Right atrium auricular region (tissue), 2 donors: ENCODE measurements at regions not wholly inside any gene's neighbourhood (a gene's known extent, or its start where the extent isn't known, plus 50 kb on each side); places are given as distances from the start of the nearest gene placed in this dataset.
A peak's percentile ranks its signal among the peaks of the same experiment; 100 is the strongest.

Source experiments
- DNase-seq: peaks from one replicate; pipeline ENCODE4 v3.0.0-alpha.2; 2019; ENCODE audit warnings: low spot score
- H3K27ac ChIP-seq, 2 donors: fragments of 200-600 bp; sonication (generic); 1 replicate in 1 of 2; 2 replicates in 1 of 2; pipeline ENCODE4 v1.5.1; 2016 to 2019
- H3K27me3 ChIP-seq, 2 donors: fragments of 200-600 bp; sonication (generic); one replicate each; pipeline versions ENCODE4 v1.5.1 to v1.6.0; 2017 to 2019
- H3K36me3 ChIP-seq: fragments of 200-600 bp; sonication (generic); one replicate; pipeline ENCODE4 v1.5.1; 2016
- H3K4me1 ChIP-seq, 2 donors: fragments of 200-600 bp; sonication (generic); one replicate each; pipeline versions ENCODE4 v1.5.1 to v1.6.0; 2017 to 2019
- H3K4me3 ChIP-seq, 2 donors: fragments of 200-600 bp; sonication (generic); 1 replicate in 1 of 2; 2 replicates in 1 of 2; pipeline ENCODE4 v1.5.1; 2017 to 2019; ENCODE audit warnings: mild to moderate bottlenecking in 1 of 2, moderate library complexity in 1 of 2
- H3K9me3 ChIP-seq, 2 donors: fragments of 200-600 bp; sonication (generic); one replicate each; pipeline ENCODE4 v1.5.1; 2019
- CTCF ChIP-seq, 2 donors: fragments of 200-600 bp; sonication (generic); IDR thresholded peaks; one replicate each; pipeline ENCODE4 v1.5.1; 2019; ENCODE audit warnings: antibody characterized with exemption in 2 of 2

GRCh38 chr13:47463726-47464125, 537.3 kb downstream of the SUCLA2 start:
- no peaks in the 10 kb centered on the region for H3K36me3 ChIP-seq
- no peak overlapping the region for H3K4me3 ChIP-seq
- no peak overlapping the region for H3K27ac ChIP-seq
- H3K27me3 ChIP-seq = no peaks in the 10 kb centered on the region
- DNase-seq = no peak
- H3K4me1 ChIP-seq = no peaks in the 10 kb centered on the region
- no peak for TF ChIP-seq CTCF (IDR thresholded peaks at IDR 0.05)
- no peaks in the 10 kb centered on the region for H3K9me3 ChIP-seq

GRCh38 chr13:47463002-47463401, 538.1 kb downstream of the SUCLA2 start:
- no peak for TF ChIP-seq CTCF (IDR thresholded peaks at IDR 0.05)

GRCh38 chr13:47461816-47462215, 539.3 kb downstream of the SUCLA2 start:
- no peak for DNase-seq
- TF ChIP-seq CTCF (IDR thresholded peaks at IDR 0.05) = no peak
- Histone ChIP-seq H3K27me3 (no peaks in the 10 kb centered on the region), H3K27ac (no peak overlapping the region), H3K36me3 (no peaks in the 10 kb centered on the region), H3K4me3 (no peak overlapping the region), H3K9me3 (no peaks in the 10 kb centered on the region), H3K4me1 (no peaks in the 10 kb centered on the region)

More at GRCh38 chr13:47463002-47463401, 538.1 kb downstream of the SUCLA2 start:
- Histone ChIP-seq H3K27me3 (no peaks in the 10 kb centered on the region), H3K9me3 (no peaks in the 10 kb centered on the region), H3K4me3 (no peak overlapping the region), H3K4me1 (no peaks in the 10 kb centered on the region), H3K27ac (no peak overlapping the region), H3K36me3 (no peaks in the 10 kb centered on the region)
- DNase-seq = no peak

- Histone ChIP-seq H3K36me3 (no peaks in the 10 kb centered on the region), H3K27ac (no peak overlapping the region), H3K4me1 (no peaks in the 10 kb centered on the region), H3K4me3 (no peak overlapping the region), H3K9me3 (no peaks in the 10 kb centered on the region), H3K27me3 (no peaks in the 10 kb centered on the region)
- no peak for DNase-seq
- TF ChIP-seq CTCF (IDR thresholded peaks at IDR 0.05) = peak in 1 of 2 donors; percentile 31
Observed at GRCh38 chr13:47459512-47459911, 541.6 kb downstream of the SUCLA2 start.

GRCh38 chr13:47457626-47458025, 543.4 kb downstream of the SUCLA2 start:
- Histone ChIP-seq H3K36me3 (no peaks in the 10 kb centered on the region), H3K27me3 (no peaks in the 10 kb centered on the region), H3K4me1 (no peaks in the 10 kb centered on the region), H3K4me3 (no peak overlapping the region), H3K27ac (no peak overlapping the region), H3K9me3 (no peaks in the 10 kb centered on the region)
- TF ChIP-seq CTCF (IDR thresholded peaks at IDR 0.05) = no peak
- no peak for DNase-seq

GRCh38 chr13:47455626-47456025, 545.4 kb downstream of the SUCLA2 start:
- Histone ChIP-seq H3K36me3 (no peaks in the 10 kb centered on the region), H3K4me3 (no peak overlapping the region), H3K27me3 (no peaks in the 10 kb centered on the region), H3K27ac (no peak overlapping the region), H3K9me3 (no peaks in the 10 kb centered on the region), H3K4me1 (no peaks in the 10 kb centered on the region)
- DNase-seq = no peak
- TF ChIP-seq CTCF (IDR thresholded peaks at IDR 0.05) = no peak
